ENCODE measurements at regions not wholly inside any gene's neighbourhood (a gene's known extent, or its start where the extent isn't known, plus 50 kb on each side); places are given as distances from the start of the nearest gene placed in this dataset.
"Not testable (repeated sequence)": the region's sequence is repeated elsewhere in the genome, so short reads cannot be mapped to it uniquely, and the experiment has no call there.

- no peak for DNase-seq (ENCODE audit: low spot score)
These were observed 176.4 kb upstream of the RPH3A start for GRCh38 chr12:112615196-112615595.

- DNase-seq (ENCODE audit: low spot score): peak; percentile 77
These were observed 174.9 kb upstream of the RPH3A start for GRCh38 chr12:112616469-112617152.

GRCh38 chr12:112617153-112617505 is 174.4 kb upstream of the RPH3A start:
- no peak for DNase-seq (ENCODE audit: low spot score)

- no peak for DNase-seq (ENCODE audit: low spot score)
These were observed 163.7 kb upstream of the RPH3A start for GRCh38 chr12:112627851-112628250.

GRCh38 chr12:112631974-112632373 is 159.6 kb upstream of the RPH3A start:
- not testable (repeated sequence) for DNase-seq (ENCODE audit: low spot score)

- DNase-seq (ENCODE audit: low spot score): no peak
These were observed 156.5 kb upstream of the RPH3A start for GRCh38 chr12:112635036-112635435.

- no peak for DNase-seq (ENCODE audit: low spot score)
These were observed 153.1 kb upstream of the RPH3A start for GRCh38 chr12:112638420-112638819.

- no peak for DNase-seq (ENCODE audit: low spot score)
These were observed 146.0 kb upstream of the RPH3A start for GRCh38 chr12:112645586-112645985.

GRCh38 chr12:112656141-112656540 is 135.4 kb upstream of the RPH3A start:
- no peak for DNase-seq (ENCODE audit: low spot score)

GRCh38 chr12:112664569-112664968 is 127.0 kb upstream of the RPH3A start:
- peak; percentile 87 for DNase-seq (ENCODE audit: low spot score)

- no peak for DNase-seq (ENCODE audit: low spot score)
These were observed 125.6 kb upstream of the RPH3A start for GRCh38 chr12:112665958-112666357.

- DNase-seq (ENCODE audit: low spot score): no peak
These were observed 120.0 kb upstream of the RPH3A start for GRCh38 chr12:112671564-112671963.

GRCh38 chr12:112674539-112674938 is 117.0 kb upstream of the RPH3A start:
- no peak for DNase-seq (ENCODE audit: low spot score)

- no peak for DNase-seq (ENCODE audit: low spot score)
These were observed 115.0 kb upstream of the RPH3A start for GRCh38 chr12:112676507-112676906.

- no peak for DNase-seq (ENCODE audit: low spot score)
These were observed 114.3 kb upstream of the RPH3A start for GRCh38 chr12:112677050-112677765.

GRCh38 chr12:112680993-112681392 is 110.6 kb upstream of the RPH3A start:
- DNase-seq (ENCODE audit: low spot score): no peak

- no peak for DNase-seq (ENCODE audit: low spot score)
These were observed 109.0 kb upstream of the RPH3A start for GRCh38 chr12:112682586-112682985.

- DNase-seq (ENCODE audit: low spot score): no peak
These were observed 106.8 kb upstream of the RPH3A start for GRCh38 chr12:112684742-112685141.

GRCh38 chr12:112685321-112685720 is 106.2 kb upstream of the RPH3A start:
- no peak for DNase-seq (ENCODE audit: low spot score)

GRCh38 chr12:112686373-112686772 is 105.2 kb upstream of the RPH3A start:
- no peak for DNase-seq (ENCODE audit: low spot score)

- DNase-seq (ENCODE audit: low spot score): no peak
These were observed 97.5 kb upstream of the RPH3A start for GRCh38 chr12:112694065-112694464.

GRCh38 chr12:112697441-112697840 is 94.1 kb upstream of the RPH3A start:
- not testable (repeated sequence) for DNase-seq (ENCODE audit: low spot score)

- DNase-seq (ENCODE audit: low spot score): peak; percentile 49
These were observed 86.4 kb upstream of the RPH3A start for GRCh38 chr12:112705037-112705632.
